Astrocyte (in vitro differentiated cells and primary cell): ENCODE measurements at regions not wholly inside any gene's neighbourhood (a gene's known extent, or its start where the extent isn't known, plus 50 kb on each side); places are given as distances from the start of the nearest gene placed in this dataset.

Source experiments
- EZH2 ChIP-seq: IDR thresholded peaks from 2 replicates; pipeline ENCODE4 v1.6.1; 2012; ENCODE audit warnings: mild to moderate bottlenecking, low read length, inconsistent platforms; ENCODE audit not compliant: insufficient read depth
- TF ChIP-seq, protein P1 (sequence below): IDR thresholded peaks from 2 replicates; pipeline ENCODE4 v1.5.1; 2011; ENCODE audit warnings: low read depth, mild to moderate bottlenecking, inconsistent platforms, low read length, moderate library complexity; ENCODE audit not compliant: insufficient read depth

DNA sequence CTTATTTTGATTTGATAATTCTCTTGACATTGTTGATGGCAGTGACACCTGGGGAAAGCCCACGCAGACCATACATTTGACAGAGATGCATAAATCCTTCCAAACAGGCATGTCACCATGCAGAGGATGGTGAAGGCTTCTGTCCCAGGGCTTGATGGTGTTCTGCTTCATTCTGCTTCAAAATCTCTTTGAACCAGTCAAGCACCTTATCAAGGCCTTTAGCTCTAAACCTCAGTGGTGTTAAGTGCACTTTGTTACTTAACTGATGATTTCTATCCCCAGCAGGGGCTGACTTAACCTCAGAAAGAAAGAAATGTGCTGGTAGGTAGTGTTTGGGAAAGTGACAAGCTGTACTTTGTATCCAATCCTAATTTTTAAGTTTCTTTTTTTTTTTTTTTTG, 81.1 kb downstream of the RRAGC start:
- TF ChIP-seq, protein P1, sequence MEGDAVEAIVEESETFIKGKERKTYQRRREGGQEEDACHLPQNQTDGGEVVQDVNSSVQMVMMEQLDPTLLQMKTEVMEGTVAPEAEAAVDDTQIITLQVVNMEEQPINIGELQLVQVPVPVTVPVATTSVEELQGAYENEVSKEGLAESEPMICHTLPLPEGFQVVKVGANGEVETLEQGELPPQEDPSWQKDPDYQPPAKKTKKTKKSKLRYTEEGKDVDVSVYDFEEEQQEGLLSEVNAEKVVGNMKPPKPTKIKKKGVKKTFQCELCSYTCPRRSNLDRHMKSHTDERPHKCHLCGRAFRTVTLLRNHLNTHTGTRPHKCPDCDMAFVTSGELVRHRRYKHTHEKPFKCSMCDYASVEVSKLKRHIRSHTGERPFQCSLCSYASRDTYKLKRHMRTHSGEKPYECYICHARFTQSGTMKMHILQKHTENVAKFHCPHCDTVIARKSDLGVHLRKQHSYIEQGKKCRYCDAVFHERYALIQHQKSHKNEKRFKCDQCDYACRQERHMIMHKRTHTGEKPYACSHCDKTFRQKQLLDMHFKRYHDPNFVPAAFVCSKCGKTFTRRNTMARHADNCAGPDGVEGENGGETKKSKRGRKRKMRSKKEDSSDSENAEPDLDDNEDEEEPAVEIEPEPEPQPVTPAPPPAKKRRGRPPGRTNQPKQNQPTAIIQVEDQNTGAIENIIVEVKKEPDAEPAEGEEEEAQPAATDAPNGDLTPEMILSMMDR = no peak
- TF ChIP-seq EZH2 = no peak
